OCI-LY3 (cell line): ENCODE measurements at regions not wholly inside any gene's neighbourhood (a gene's known extent, or its start where the extent isn't known, plus 50 kb on each side); places are given as distances from the start of the nearest gene placed in this dataset.

Experiments used
- H2AFZ ChIP-seq: fragments of 200-600, 300-600 bp; shearing (Covaris generic); 2 replicates; pipeline ENCODE4 v1.6.0; 2014; ENCODE audit warnings: antibody characterized with exemption, low read depth, low read length
- H3K27ac ChIP-seq: fragments of 200-600, 300-600 bp; sonication (generic); 2 replicates; pipeline ENCODE4 v1.5.1; 2014; ENCODE audit warnings: mild to moderate bottlenecking, low read length, moderate library complexity, mixed read lengths
- H3K27me3 ChIP-seq: fragments of 200-600, 300-600 bp; sonication (generic); 2 replicates; pipeline ENCODE4 v1.6.1; 2014; ENCODE audit warnings: low read depth, low read length, mixed read lengths
- H3K36me3 ChIP-seq: fragments of 200-600, 300-600 bp; sonication (generic); replicated peaks from 2 replicates; pipeline ENCODE3; 2014; ENCODE audit warnings: low read depth, low read length, mixed read lengths
- H3K4me1 ChIP-seq: fragments of 300-600, 200-600 bp; sonication (generic); 2 replicates; pipeline ENCODE4 v1.6.1; 2014; ENCODE audit warnings: low read length, mixed read lengths
- H3K4me2 ChIP-seq: fragments of 200-600, 300-600 bp; sonication (generic); 2 replicates; pipeline ENCODE4 v1.6.1; 2014; ENCODE audit warnings: low read length, mixed read lengths
- H3K4me3 ChIP-seq: fragments of 300-600, 200-600 bp; sonication (generic); 2 replicates; pipeline ENCODE4 v1.5.1; 2014; ENCODE audit warnings: antibody characterized with exemption, mild to moderate bottlenecking, low read length, moderate library complexity
- H3K79me2 ChIP-seq: fragments of 300-600, 200-600 bp; shearing (Covaris generic); 2 replicates; pipeline ENCODE4 v1.6.1; 2014; ENCODE audit warnings: mild to moderate bottlenecking, low read length, mixed read lengths
- H3K9ac ChIP-seq: fragments of 300-600, 200-600 bp; shearing (Covaris generic); 2 replicates; pipeline ENCODE4 v1.6.0; 2014; ENCODE audit warnings: mild to moderate bottlenecking, low read length, moderate library complexity
- H3K9me3 ChIP-seq: fragments of 200-600, 300-600 bp; shearing (Covaris generic); 2 replicates; pipeline ENCODE4 v1.6.1; 2014; ENCODE audit warnings: low read length, mixed read lengths; ENCODE audit not compliant: insufficient read depth
- H4K20me1 ChIP-seq: fragments of 200-600, 300-600 bp; sonication (generic); 2 replicates; pipeline ENCODE4 v1.6.1; 2016; ENCODE audit warnings: low read length, mixed read lengths; ENCODE audit not compliant: insufficient read depth
- CTCF ChIP-seq: fragments of 200-600, 300-600 bp; sonication (generic); IDR thresholded peaks from 2 replicates; pipeline ENCODE4 v1.5.1; 2014; ENCODE audit warnings: antibody characterized with exemption, low read length, low read depth
- EZH2phosphoT487 ChIP-seq: fragments of 200-600 bp; shearing (Covaris generic); IDR thresholded peaks from 2 replicates; pipeline ENCODE4 v1.6.1; 2018; ENCODE audit warnings: antibody characterized with exemption, mixed run types, low read depth

- Histone ChIP-seq H3K9ac (no peak overlapping the region), H3K4me2 (no peak overlapping the region), H4K20me1 (no peaks in the 10 kb centered on the region), H3K36me3 (no peaks in the 10 kb centered on the region), H3K4me3 (no peak overlapping the region), H3K27ac (no peak overlapping the region), H3K79me2 (no peaks in the 10 kb centered on the region), H2AFZ (no peak overlapping the region), H3K27me3 (peaks cover 22% of the 10 kb centered on the region; the same call in 1 of the 2 replicates), H3K4me1 (no peaks in the 10 kb centered on the region), H3K9me3 (no peaks in the 10 kb centered on the region)
- TF ChIP-seq EZH2phosphoT487 (no peak), CTCF (no peak)
Measured at GRCh38 chr9:96084331-96084734, 208.8 kb downstream of the ERCC6L2 start.

- no peaks in the 10 kb centered on the region for H3K36me3 ChIP-seq
- no peak overlapping the region for H3K27ac ChIP-seq
- H2AFZ ChIP-seq = no peak overlapping the region
- H3K4me2 ChIP-seq = no peak overlapping the region
- no peaks in the 10 kb centered on the region for H3K4me1 ChIP-seq
- no peak overlapping the region for H3K4me3 ChIP-seq
- TF ChIP-seq EZH2phosphoT487 = no peak
- TF ChIP-seq CTCF = no peak
- no peaks in the 10 kb centered on the region for H3K79me2 ChIP-seq
- H3K9me3 ChIP-seq = no peaks in the 10 kb centered on the region
- peaks cover 13% of the 10 kb centered on the region; the same call in 1 of the 2 replicates for H3K27me3 ChIP-seq
- H3K9ac ChIP-seq = no peak overlapping the region
- no peaks in the 10 kb centered on the region for H4K20me1 ChIP-seq
Measured at GRCh38 chr9:96082516-96083232, 207.2 kb downstream of the ERCC6L2 start.

GRCh38 chr9:96080364-96080763 is 204.9 kb downstream of the ERCC6L2 start:
- Histone ChIP-seq H3K4me1 (no peaks in the 10 kb centered on the region), H2AFZ (no peak overlapping the region), H3K27ac (no peak overlapping the region), H3K36me3 (no peaks in the 10 kb centered on the region), H3K4me3 (no peak overlapping the region), H3K9me3 (no peaks in the 10 kb centered on the region), H3K9ac (no peak overlapping the region), H3K4me2 (no peak overlapping the region), H3K27me3 (peaks cover 9% of the 10 kb centered on the region; the same call in 1 of the 2 replicates), H3K79me2 (no peaks in the 10 kb centered on the region), H4K20me1 (no peaks in the 10 kb centered on the region)
- TF ChIP-seq CTCF (no peak), EZH2phosphoT487 (no peak)

- no peak overlapping the region for H3K9ac ChIP-seq
- H3K27me3 ChIP-seq = peaks cover 9% of the 10 kb centered on the region; the same call in 1 of the 2 replicates
- no peak for TF ChIP-seq EZH2phosphoT487
- no peak overlapping the region for H3K4me3 ChIP-seq
- H3K4me1 ChIP-seq = no peaks in the 10 kb centered on the region
- H3K9me3 ChIP-seq = no peaks in the 10 kb centered on the region
- no peaks in the 10 kb centered on the region for H3K36me3 ChIP-seq
- H4K20me1 ChIP-seq = no peaks in the 10 kb centered on the region
- H3K4me2 ChIP-seq = no peak overlapping the region
- H3K27ac ChIP-seq = no peak overlapping the region
- no peak overlapping the region for H2AFZ ChIP-seq
- no peaks in the 10 kb centered on the region for H3K79me2 ChIP-seq
Measured at GRCh38 chr9:96079779-96080178, 204.3 kb downstream of the ERCC6L2 start.
